Spleen (tissue), 7 donors: ENCODE measurements at regions not wholly inside any gene's neighbourhood (a gene's known extent, or its start where the extent isn't known, plus 50 kb on each side); places are given as distances from the start of the nearest gene placed in this dataset.

Experiments used
- CTCF ChIP-seq, 11 experiments: fragments of 200-600 bp in 7 of 11; fragments of 450-650 bp in 4 of 11; sonication (generic) in 4 of 11; IDR thresholded peaks in 8 of 11; conservative IDR thresholded peaks in 3 of 11; 1 replicate in 7 of 11; 2 replicates in 4 of 11; pipeline versions ENCODE4 v1.4.0 to v1.8.0; 2016 to 2021; ENCODE audit warnings: antibody characterized with exemption in 11 of 11, inconsistent platforms in 4 of 11, mild to moderate bottlenecking in 1 of 11
- POLR2A ChIP-seq, 3 donors: fragments of 450-650 bp; IDR thresholded peaks; one replicate each; pipeline ENCODE4 v1.5.1; 2017; ENCODE audit warnings: antibody characterized with exemption in 3 of 3, mild to moderate bottlenecking in 1 of 3
- POLR2AphosphoS5 ChIP-seq, 3 donors: sonication (generic); formaldehyde crosslinking; IDR thresholded peaks; one replicate each; pipeline ENCODE4 v1.5.1; 2017; ENCODE audit warnings: antibody characterized with exemption in 3 of 3
- donor health status: DM: no; HTN: no; CAD: no; lungs with moderate emphysema.
- donor health status: DM: no; HTN: no; CAD: no.
- donor health status: DM: no; HTN: no; CAD: no.

GRCh38 chr2:43165378-43166069 is 60.9 kb downstream of the ZFP36L2 start:
- TF ChIP-seq CTCF (IDR thresholded peaks at IDR 0.05 in 8 of 11, conservative IDR thresholded peaks at IDR 0.05 in 3 of 11), result no peak
- no peak for TF ChIP-seq POLR2AphosphoS5 (IDR thresholded peaks at IDR 0.05)
- TF ChIP-seq POLR2A (IDR thresholded peaks at IDR 0.05), result no peak
